Effector CD4-positive, alpha-beta T cell (primary cell): ENCODE measurements at regions not wholly inside any gene's neighbourhood (a gene's known extent, or its start where the extent isn't known, plus 50 kb on each side); places are given as distances from the start of the nearest gene placed in this dataset.
"Not testable (repeated sequence)": the region's sequence is repeated elsewhere in the genome, so short reads cannot be mapped to it uniquely, and the experiment has no call there.

Experiments
- DNase-seq: peaks from one replicate; pipeline ENCODE4 v3.0.0-alpha.2; 2020

GRCh38 chr9:78438780-78439179 lies 141.9 kb downstream of the PSAT1 start:
- DNase-seq = no peak

GRCh38 chr9:78439190-78439865 lies 142.4 kb downstream of the PSAT1 start:
- DNase-seq = peak; percentile 50

DNA sequence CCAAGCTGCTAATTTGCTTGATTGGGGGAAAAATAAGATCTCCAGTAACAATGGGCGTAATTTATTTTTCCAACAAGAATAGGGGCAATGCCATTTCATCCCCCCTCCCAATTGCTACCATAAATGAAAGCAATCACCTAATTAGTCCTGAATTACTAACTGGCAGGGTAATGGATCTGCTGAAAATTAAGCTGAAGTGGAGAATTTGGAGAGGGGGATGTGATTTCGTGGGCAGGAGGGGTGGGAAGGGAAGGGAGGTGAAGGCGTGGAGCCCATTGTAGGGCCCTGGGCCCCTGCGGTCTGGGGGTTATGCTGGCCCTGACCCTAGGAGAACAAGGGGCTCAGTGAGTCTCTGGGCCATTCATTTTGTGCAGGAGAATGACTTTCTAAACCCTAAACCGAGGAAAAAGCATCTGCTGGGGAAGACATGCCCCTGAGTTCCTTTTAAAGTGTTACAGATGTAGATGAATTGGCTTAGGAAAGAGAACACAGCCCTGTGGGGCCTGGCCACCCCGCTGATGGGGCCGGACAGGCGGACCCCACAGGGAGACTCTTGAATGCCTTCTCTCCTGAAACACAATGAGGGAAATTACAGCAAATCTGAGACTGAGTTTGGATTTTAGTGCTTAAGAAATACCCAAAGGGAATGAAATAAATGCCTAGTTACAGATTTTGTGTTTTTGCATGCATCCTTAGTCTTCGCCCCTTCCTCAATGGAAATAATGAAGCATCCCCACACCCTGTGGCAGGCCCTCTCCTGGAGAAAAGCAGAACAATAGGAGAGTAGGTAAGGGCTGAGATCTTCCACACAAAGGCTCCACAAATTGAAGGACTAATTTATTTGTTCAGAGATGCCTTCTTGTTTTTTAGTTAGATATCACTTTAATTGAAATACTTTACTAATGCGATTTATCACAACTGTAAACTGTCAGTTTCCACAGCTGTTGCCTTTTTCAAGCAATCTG lies 143.2 kb downstream of the PSAT1 start:
- DNase-seq = no peak

- DNase-seq = no peak
These were observed 144.5 kb downstream of the PSAT1 start for GRCh38 chr9:78441396-78441795.

- no peak for DNase-seq
These were observed 145.0 kb downstream of the PSAT1 start for GRCh38 chr9:78441822-78442431.

- not testable (repeated sequence) for DNase-seq
These were observed 145.7 kb downstream of the PSAT1 start for GRCh38 chr9:78442577-78442976.

GRCh38 chr9:78443946-78444345 lies 147.0 kb downstream of the PSAT1 start:
- DNase-seq = no peak

- DNase-seq = no peak
These were observed 152.2 kb downstream of the PSAT1 start for GRCh38 chr9:78448960-78449673.

DNA sequence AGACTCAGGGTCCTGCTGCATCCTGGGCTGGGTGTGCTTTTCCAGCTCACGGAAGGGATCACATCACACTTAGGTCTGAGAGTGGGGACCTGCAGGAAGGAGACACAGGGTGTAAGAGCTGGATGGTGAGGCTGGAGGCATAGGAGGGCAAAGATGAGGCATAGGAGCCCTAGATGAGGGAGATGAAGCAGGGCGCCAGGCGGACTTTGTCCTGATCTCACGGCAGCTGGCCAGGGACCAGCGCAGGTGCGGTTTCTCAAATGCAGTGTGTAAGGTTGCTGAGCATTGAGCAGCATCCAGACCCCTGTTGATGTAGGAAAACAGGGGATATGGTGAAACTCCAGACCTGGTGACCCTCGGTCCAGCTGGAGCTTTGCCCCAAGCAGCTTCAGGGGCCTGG lies 156.5 kb downstream of the PSAT1 start:
- DNase-seq = no peak

GRCh38 chr9:78462611-78463010 lies 165.7 kb downstream of the PSAT1 start:
- no peak for DNase-seq

- no peak for DNase-seq
These were observed 166.8 kb downstream of the PSAT1 start for GRCh38 chr9:78463750-78464149.

DNA sequence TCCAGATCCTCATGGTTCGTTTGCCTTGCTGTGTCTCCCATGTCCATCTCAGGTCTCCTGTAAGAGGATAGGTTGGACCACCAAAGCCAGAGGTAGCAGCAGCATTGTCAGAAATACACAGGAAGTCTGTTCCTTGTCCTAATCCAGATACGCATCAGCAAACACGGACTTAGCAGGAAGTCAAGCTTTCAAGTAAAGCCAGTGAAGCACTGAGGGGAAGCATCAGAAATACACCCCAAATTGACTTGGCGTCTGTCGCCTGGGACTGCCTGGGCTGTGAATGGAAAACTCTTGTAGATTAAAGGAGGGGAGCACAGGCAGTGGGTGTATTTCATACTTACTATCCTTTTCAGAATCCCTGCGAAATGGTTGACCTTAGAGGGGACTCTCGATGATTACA lies 171.3 kb downstream of the PSAT1 start:
- no peak for DNase-seq

- no peak for DNase-seq
These were observed 172.2 kb downstream of the PSAT1 start for GRCh38 chr9:78468974-78469576.

- DNase-seq = no peak
These were observed 173.3 kb downstream of the PSAT1 start for GRCh38 chr9:78470216-78470615.

GRCh38 chr9:78470741-78471140 lies 173.8 kb downstream of the PSAT1 start:
- no peak for DNase-seq

DNA sequence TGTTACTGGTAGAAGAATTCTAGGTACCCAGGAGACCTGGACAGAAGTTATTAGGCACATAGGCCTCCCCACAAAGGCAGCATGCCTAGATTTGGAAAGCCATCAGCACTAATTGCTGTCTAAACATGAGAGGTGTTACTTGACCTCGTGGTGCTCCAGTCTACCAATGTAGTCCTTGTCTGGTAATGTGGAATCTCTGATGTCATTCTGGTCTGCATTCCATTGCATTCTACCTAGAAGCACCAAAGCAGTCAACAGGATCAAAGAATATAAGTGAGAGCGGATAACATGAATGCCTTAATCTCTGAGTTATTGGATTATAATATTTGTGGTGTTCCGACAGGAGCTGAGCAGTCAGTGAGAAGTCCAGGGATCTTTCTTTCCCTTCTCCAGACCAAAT lies 175.2 kb downstream of the PSAT1 start:
- DNase-seq = no peak

DNA sequence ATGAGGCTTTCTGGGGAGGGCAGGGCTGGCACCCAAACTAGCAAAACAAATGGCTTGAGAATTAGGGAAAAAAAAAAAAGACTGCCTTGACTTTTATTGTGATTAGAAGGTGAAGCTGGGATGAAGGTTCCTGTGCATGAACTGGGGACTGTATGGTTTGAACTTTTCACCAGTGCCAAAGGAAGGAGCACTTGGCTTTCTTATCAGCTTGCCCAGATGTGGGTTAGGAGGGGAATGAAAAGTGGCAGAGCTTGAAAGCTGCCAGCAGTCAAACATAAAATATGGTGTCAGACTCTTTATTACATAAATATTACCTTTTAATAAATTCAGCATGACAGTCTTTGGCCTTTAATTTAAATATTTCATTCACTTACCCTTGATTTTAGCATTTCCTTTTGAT lies 182.5 kb downstream of the PSAT1 start:
- no peak for DNase-seq

DNA sequence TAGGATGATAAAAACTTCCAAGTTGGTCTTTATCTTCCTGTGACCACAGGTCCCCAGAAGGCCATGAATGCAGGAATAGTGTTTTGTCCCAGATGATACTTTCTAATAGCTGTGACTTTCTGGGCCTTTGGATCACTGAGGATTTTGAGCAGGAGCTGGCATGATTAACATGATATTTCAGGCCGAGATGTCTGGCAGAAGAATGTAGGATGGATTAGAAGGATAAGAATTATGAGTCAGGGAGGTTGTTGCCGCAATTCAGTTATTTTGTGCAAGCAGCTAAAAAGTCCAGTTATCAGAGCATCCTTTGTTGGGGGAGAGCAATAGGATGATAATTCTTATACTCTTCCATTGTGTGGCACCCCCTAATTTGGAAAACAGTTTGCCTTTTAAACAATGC lies 189.7 kb downstream of the PSAT1 start:
- DNase-seq = no peak

GRCh38 chr9:78490231-78490630 lies 193.3 kb downstream of the PSAT1 start:
- no peak for DNase-seq

GRCh38 chr9:78491402-78491801 lies 194.5 kb downstream of the PSAT1 start:
- no peak for DNase-seq

GRCh38 chr9:78493166-78493742 lies 196.3 kb downstream of the PSAT1 start:
- DNase-seq = no peak

DNA sequence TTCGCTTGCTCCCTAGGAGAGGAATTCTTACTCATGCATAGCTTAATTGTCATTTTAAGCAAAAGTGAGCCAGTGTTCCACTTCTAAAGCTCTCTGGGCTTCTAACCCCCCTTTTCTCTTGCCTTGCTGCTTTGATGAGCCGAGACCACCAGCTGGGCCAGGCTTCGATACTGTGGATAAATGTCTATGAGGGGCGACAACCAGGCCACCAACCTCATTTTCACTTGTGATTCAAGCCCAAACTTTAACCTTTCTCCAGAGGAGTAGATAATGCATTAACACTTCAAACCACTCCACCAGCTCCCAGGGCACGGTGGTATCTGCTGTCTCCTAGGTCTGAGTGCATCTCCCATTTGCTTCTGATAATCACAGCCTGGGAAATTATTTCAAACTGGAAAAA lies 205.6 kb downstream of the PSAT1 start:
- DNase-seq = no peak
